IMR-90 (cell line): ENCODE measurements at regions not wholly inside any gene's neighbourhood (a gene's known extent, or its start where the extent isn't known, plus 50 kb on each side); places are given as distances from the start of the nearest gene placed in this dataset.

Experiments used
- ATAC-seq: fragments of 200-7000 bp; cut with Tn5 transposase; 2 replicates; pipeline ENCODE4 v1.9.1; 2020; ENCODE audit warnings: low read depth, mild to moderate bottlenecking, moderate library complexity
- BruUV-seq: library from RNA; stranded (reverse); fragments of 400-500 nt; replicated peaks from 2 replicates; lab custom pipeline; 2021; lab: Mats Ljungman, UMichigan
- CTCF ChIA-PET: fragments of 300-600 bp; formaldehyde crosslinking; extraction: SDS; loops from one replicate; lab custom pipeline; 2021; ENCODE audit warnings: antibody characterized with exemption; lab: Yijun Ruan, JAX
- POLR2A ChIA-PET: fragments of 300-600 bp; sonication (Branson Sonifier 250); formaldehyde crosslinking; loops from one replicate; lab custom pipeline; 2022; ENCODE audit warnings: antibody characterized with exemption; ENCODE audit not compliant: unreplicated experiment; lab: Charles Lee
- DNase-seq: peaks from one replicate; pipeline ENCODE4 v3.0.0; 2013
- H2AFZ ChIP-seq: replicated peaks from 2 replicates; pipeline ENCODE3; 2013; ENCODE audit warnings: low read length, mild to moderate bottlenecking; ENCODE audit not compliant: poor library complexity
- H2AK5ac ChIP-seq: 2 replicates; pipeline ENCODE4 v1.6.1; 2013; ENCODE audit warnings: low read depth, low read length, inconsistent platforms
- H2AK9ac ChIP-seq: replicated peaks from 2 replicates; pipeline ENCODE3; 2013; ENCODE audit warnings: mild to moderate bottlenecking, low read depth, low read length, moderate library complexity; ENCODE audit not compliant: poor library complexity
- H2BK120ac ChIP-seq: 2 replicates; pipeline ENCODE4 v1.6.1; 2013; ENCODE audit warnings: low read depth, low read length, inconsistent platforms
- H2BK15ac ChIP-seq: 3 replicates; pipeline ENCODE4 v1.6.1; 2013; ENCODE audit warnings: low read depth, low read length, inconsistent platforms
- H2BK20ac ChIP-seq: 2 replicates; pipeline ENCODE4 v1.6.1; 2013; ENCODE audit warnings: low read depth, mild to moderate bottlenecking, inconsistent platforms, low read length, moderate library complexity
- H2BK5ac ChIP-seq: 2 replicates; pipeline ENCODE4 v1.6.1; 2013; ENCODE audit warnings: mild to moderate bottlenecking, low read depth, low read length, inconsistent platforms; ENCODE audit not compliant: poor library complexity, severe bottlenecking
- H3K14ac ChIP-seq: replicated peaks from 2 replicates; pipeline ENCODE4 v1.6.1; 2013; ENCODE audit warnings: low read depth, low read length, inconsistent platforms
- H3K18ac ChIP-seq: 2 replicates; pipeline ENCODE4 v1.6.1; 2013; ENCODE audit warnings: low read depth, low read length, control low read depth
- H3K23ac ChIP-seq: 2 replicates; pipeline ENCODE4 v1.6.1; 2013; ENCODE audit warnings: low read depth, low read length, inconsistent platforms
- H3K27ac ChIP-seq: 2 replicates; pipeline ENCODE4 v1.5.1; 2013; ENCODE audit warnings: mild to moderate bottlenecking, control low read depth, low read length; ENCODE audit not compliant: insufficient read depth
- H3K27me3 ChIP-seq: 2 replicates; pipeline ENCODE4 v1.6.1; 2013; ENCODE audit warnings: low read length; ENCODE audit not compliant: control insufficient read depth, insufficient read depth
- H3K36me3 ChIP-seq: 2 replicates; pipeline ENCODE4 v1.6.1; 2013; ENCODE audit warnings: low read length, mixed read lengths; ENCODE audit not compliant: control insufficient read depth, insufficient read depth
- H3K4ac ChIP-seq: 2 replicates; pipeline ENCODE4 v1.6.1; 2013; ENCODE audit warnings: low read depth, low read length, inconsistent platforms
- H3K4me1 ChIP-seq: 2 replicates; pipeline ENCODE4 v1.6.1; 2013; ENCODE audit warnings: low read length, mixed read lengths; ENCODE audit not compliant: control insufficient read depth, insufficient read depth
- H3K4me2 ChIP-seq: 2 replicates; pipeline ENCODE4 v1.6.1; 2013; ENCODE audit warnings: low read depth, mild to moderate bottlenecking, control low read depth, low read length, moderate library complexity
- H3K4me3 ChIP-seq: 2 replicates; pipeline ENCODE4 v1.5.1; 2013; ENCODE audit warnings: low read depth, mild to moderate bottlenecking, control low read depth, low read length, moderate library complexity; ENCODE audit not compliant: insufficient read depth
- H3K56ac ChIP-seq: 2 replicates; pipeline ENCODE4 v1.6.1; 2013; ENCODE audit warnings: low read length, inconsistent platforms; ENCODE audit not compliant: insufficient read depth; ENCODE audit errors: extremely low read depth
- H3K79me1 ChIP-seq, 2 experiments: 2 replicates each; pipeline ENCODE4 v1.6.1; 2013; ENCODE audit warnings: low read length in 2 of 2, inconsistent platforms in 1 of 2, low read depth in 1 of 2
- H3K9ac ChIP-seq: 2 replicates; pipeline ENCODE4 v1.6.1; 2013; ENCODE audit warnings: low read depth, low read length, control low read depth
- H3K9me1 ChIP-seq: 2 replicates; pipeline ENCODE4 v1.6.1; 2013; ENCODE audit warnings: low read length, inconsistent platforms; ENCODE audit not compliant: insufficient read depth
- H3K9me3 ChIP-seq: 2 replicates; pipeline ENCODE4 v1.6.1; 2013; ENCODE audit warnings: low read length; ENCODE audit not compliant: control insufficient read depth, insufficient read depth
- H4K20me1 ChIP-seq: 2 replicates; pipeline ENCODE4 v1.6.1; 2013; ENCODE audit warnings: low read length, inconsistent platforms; ENCODE audit not compliant: insufficient read depth
- H4K5ac ChIP-seq: 2 replicates; pipeline ENCODE4 v1.6.1; 2013; ENCODE audit warnings: mild to moderate bottlenecking, low read depth, low read length, control low read depth
- H4K8ac ChIP-seq, 2 experiments: 2 replicates each; pipeline ENCODE4 v1.6.1; 2013; ENCODE audit warnings: low read depth in 2 of 2, low read length in 2 of 2, control low read depth in 1 of 2, inconsistent platforms in 1 of 2
- H4K91ac ChIP-seq: 2 replicates; pipeline ENCODE4 v1.6.1; 2013; ENCODE audit warnings: low read depth, low read length, inconsistent platforms; ENCODE audit not compliant: insufficient read depth
- CEBPB ChIP-seq: IDR thresholded peaks from 2 replicates; pipeline ENCODE4 v1.6.1; 2012; ENCODE audit warnings: low read depth, low read length, improper control_type of control experiment
- CHD1 ChIP-seq: IDR thresholded peaks from 2 replicates; pipeline ENCODE4 v1.6.1; 2012; ENCODE audit warnings: low read depth, low read length, improper control_type of control experiment
- MAFK ChIP-seq: IDR thresholded peaks from 2 replicates; pipeline ENCODE4 v1.6.1; 2012; ENCODE audit warnings: low read depth, low read length, improper control_type of control experiment
- MXI1 ChIP-seq: IDR thresholded peaks from 2 replicates; pipeline ENCODE4 v1.6.1; 2012; ENCODE audit warnings: low read depth, mild to moderate bottlenecking, low read length, moderate library complexity, borderline replicate concordance
- POLR2A ChIP-seq: IDR thresholded peaks from 2 replicates; pipeline ENCODE4 v1.6.1; 2012; ENCODE audit warnings: mild to moderate bottlenecking, low read depth, low read length
- RCOR1 ChIP-seq: IDR thresholded peaks from 2 replicates; pipeline ENCODE4 v1.6.1; 2012; ENCODE audit warnings: mild to moderate bottlenecking, low read length, improper control_type of control experiment; ENCODE audit not compliant: insufficient replicate concordance
- SMC3 ChIP-seq: fragments of 150-350 bp; IDR thresholded peaks from 2 replicates; pipeline ENCODE4 v1.6.1; 2016; ENCODE audit warnings: low read depth, mild to moderate bottlenecking, antibody characterized with exemption, low read length, moderate library complexity
- WGBS, 2 experiments: methylation state at CpG; one replicate each; pipeline versions ENCODE4 v1.1.5 to v1.1.7; 2013; ENCODE audit warnings: missing lambda C conversion rate in 2 of 2; ENCODE audit not compliant: insufficient read length in 1 of 2; ENCODE audit errors: extremely low coverage in 2 of 2; 5-methylcytosine and 5-hydroxymethylcytosine counted together
- dilution Hi-C: fragments of 300-500 bp; cut with HindIII; formaldehyde crosslinking; loops from one replicate; pipeline ENCODE4 v1.14.3; 2018; ENCODE audit warnings: low sequenced_read_pairs; ENCODE audit not compliant: unreplicated experiment
- in situ Hi-C: fragments of 300-500 bp; cut with MboI; formaldehyde crosslinking; loops from 3 replicates; pipeline ENCODE4 v1.14.3; 2019; ENCODE audit warnings: low sequenced_read_pairs, inconsistent platforms, mixed read lengths
- intact Hi-C: fragments of 100-400 bp; cut with micrococcal nuclease; formaldehyde crosslinking; loops from 2 replicates; pipeline ENCODE4 v1.10.0; 2022
- TF ChIP-seq, protein P1 (sequence below): conservative IDR thresholded peaks from 2 replicates; pipeline ENCODE4 v1.5.1; 2012; ENCODE audit warnings: mild to moderate bottlenecking, low read depth, low read length, improper control_type of control experiment
- TF ChIP-seq, protein P2 (sequence below): fragments of 150-350 bp; IDR thresholded peaks from 2 replicates; pipeline ENCODE4 v1.6.1; 2017; ENCODE audit warnings: mild to moderate bottlenecking, antibody characterized with exemption, low read length, low read depth
- TF ChIP-seq, protein P3 (sequence below): fragments of 150-350 bp; IDR thresholded peaks from 2 replicates; pipeline ENCODE4 v1.6.1; 2016; ENCODE audit warnings: low read depth, mild to moderate bottlenecking, low read length, moderate library complexity, borderline replicate concordance

DNA sequence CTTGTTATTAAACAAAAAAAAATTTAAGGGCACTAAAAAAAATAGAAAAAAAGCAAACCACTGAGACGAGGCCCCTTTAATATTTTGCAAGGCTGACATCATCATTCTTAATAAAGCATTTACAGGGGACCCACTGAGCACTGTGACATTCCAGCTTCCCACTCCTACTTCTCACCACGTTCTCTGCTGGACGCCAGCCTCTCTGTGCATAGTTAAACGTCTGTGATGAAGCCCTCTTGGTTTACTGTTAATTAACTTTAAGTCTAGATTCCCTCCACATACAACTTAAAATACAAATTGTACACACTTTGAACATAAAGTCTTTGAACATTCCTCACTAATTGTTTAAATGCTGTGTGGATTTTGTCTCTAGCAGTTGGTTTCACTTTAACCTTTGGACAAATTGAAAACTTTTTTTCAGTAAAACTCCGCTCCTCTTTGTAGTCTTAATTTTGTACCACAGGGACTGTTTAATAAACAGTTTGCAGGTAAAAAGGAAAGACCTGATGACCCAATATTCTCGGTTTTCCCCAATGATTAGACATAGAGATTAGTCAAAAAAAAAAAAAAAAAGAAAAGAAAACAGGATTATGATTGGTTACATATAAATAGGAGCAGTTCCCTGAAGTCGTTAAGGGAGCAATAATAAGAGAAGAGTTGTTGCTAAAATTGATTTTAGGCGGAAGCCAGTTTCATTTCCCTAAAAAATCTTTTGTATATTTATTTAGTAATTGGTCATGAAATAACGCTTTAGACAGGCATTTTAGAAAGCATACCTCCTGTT is 219.8 kb downstream of the MZT1 start:
- dilution Hi-C loops = no loop called here
- Histone ChIP-seq H3K9me1 (no peaks in the 10 kb centered on the region), H4K91ac (no peak overlapping the region), H3K4me3 (no peak overlapping the region), H3K79me1 (no peaks in the 10 kb centered on the region), H2BK120ac (no peak overlapping the region), H3K9me3 (no peaks in the 10 kb centered on the region), H3K27me3 (no peaks in the 10 kb centered on the region), H2BK15ac (no peak overlapping the region), H2AK5ac (no peak overlapping the region), H3K27ac (no peak overlapping the region), H3K36me3 (no peaks in the 10 kb centered on the region), H3K56ac (no peak overlapping the region), H4K20me1 (no peaks in the 10 kb centered on the region), H3K18ac (no peak overlapping the region), H2AFZ (no peak overlapping the region), H2BK5ac (no peak overlapping the region), H4K8ac (no peak overlapping the region), H3K4ac (no peak overlapping the region), H3K4me1 (no peaks in the 10 kb centered on the region), H3K9ac (no peak overlapping the region), H4K5ac (no peak overlapping the region), H3K14ac (no peak overlapping the region), H2AK9ac (no peak overlapping the region), H3K23ac (no peak overlapping the region), H2BK20ac (no peak overlapping the region), H3K4me2 (no peak overlapping the region)
- intact Hi-C loops = no loop called here
- ChIA-PET CTCF (no interaction called here), POLR2A (no interaction called here)
- ATAC-seq = no peak
- TF ChIP-seq SMC3 (no peak), CEBPB (no peak), CHD1 (no peak), POLR2A (no peak), MXI1 (no peak), RCOR1 (no peak), MAFK (no peak)
- TF ChIP-seq, protein P1, sequence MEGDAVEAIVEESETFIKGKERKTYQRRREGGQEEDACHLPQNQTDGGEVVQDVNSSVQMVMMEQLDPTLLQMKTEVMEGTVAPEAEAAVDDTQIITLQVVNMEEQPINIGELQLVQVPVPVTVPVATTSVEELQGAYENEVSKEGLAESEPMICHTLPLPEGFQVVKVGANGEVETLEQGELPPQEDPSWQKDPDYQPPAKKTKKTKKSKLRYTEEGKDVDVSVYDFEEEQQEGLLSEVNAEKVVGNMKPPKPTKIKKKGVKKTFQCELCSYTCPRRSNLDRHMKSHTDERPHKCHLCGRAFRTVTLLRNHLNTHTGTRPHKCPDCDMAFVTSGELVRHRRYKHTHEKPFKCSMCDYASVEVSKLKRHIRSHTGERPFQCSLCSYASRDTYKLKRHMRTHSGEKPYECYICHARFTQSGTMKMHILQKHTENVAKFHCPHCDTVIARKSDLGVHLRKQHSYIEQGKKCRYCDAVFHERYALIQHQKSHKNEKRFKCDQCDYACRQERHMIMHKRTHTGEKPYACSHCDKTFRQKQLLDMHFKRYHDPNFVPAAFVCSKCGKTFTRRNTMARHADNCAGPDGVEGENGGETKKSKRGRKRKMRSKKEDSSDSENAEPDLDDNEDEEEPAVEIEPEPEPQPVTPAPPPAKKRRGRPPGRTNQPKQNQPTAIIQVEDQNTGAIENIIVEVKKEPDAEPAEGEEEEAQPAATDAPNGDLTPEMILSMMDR = no peak
- TF ChIP-seq, protein P2, sequence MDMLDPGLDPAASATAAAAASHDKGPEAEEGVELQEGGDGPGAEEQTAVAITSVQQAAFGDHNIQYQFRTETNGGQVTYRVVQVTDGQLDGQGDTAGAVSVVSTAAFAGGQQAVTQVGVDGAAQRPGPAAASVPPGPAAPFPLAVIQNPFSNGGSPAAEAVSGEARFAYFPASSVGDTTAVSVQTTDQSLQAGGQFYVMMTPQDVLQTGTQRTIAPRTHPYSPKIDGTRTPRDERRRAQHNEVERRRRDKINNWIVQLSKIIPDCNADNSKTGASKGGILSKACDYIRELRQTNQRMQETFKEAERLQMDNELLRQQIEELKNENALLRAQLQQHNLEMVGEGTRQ = no peak
- TF ChIP-seq, protein P3, sequence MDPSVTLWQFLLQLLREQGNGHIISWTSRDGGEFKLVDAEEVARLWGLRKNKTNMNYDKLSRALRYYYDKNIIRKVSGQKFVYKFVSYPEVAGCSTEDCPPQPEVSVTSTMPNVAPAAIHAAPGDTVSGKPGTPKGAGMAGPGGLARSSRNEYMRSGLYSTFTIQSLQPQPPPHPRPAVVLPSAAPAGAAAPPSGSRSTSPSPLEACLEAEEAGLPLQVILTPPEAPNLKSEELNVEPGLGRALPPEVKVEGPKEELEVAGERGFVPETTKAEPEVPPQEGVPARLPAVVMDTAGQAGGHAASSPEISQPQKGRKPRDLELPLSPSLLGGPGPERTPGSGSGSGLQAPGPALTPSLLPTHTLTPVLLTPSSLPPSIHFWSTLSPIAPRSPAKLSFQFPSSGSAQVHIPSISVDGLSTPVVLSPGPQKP = no peak
- in situ Hi-C loops = no loop called here
- no TSS peak for BruUV-seq
- no CpG with 5 or more reads among the region's 9 CpGs for WGBS, 2 experiments
- DNase-seq = no peak
